HG03196 (cell line): ENCODE measurements at regions not wholly inside any gene's neighbourhood (a gene's known extent, or its start where the extent isn't known, plus 50 kb on each side); places are given as distances from the start of the nearest gene placed in this dataset.

ENCODE experiments used
- ATAC-seq: cut with Tn5 transposase; IDR thresholded peaks from one replicate; pipeline ENCODE4 v1.9.1; 2021; ENCODE audit not compliant: unreplicated experiment

DNA sequence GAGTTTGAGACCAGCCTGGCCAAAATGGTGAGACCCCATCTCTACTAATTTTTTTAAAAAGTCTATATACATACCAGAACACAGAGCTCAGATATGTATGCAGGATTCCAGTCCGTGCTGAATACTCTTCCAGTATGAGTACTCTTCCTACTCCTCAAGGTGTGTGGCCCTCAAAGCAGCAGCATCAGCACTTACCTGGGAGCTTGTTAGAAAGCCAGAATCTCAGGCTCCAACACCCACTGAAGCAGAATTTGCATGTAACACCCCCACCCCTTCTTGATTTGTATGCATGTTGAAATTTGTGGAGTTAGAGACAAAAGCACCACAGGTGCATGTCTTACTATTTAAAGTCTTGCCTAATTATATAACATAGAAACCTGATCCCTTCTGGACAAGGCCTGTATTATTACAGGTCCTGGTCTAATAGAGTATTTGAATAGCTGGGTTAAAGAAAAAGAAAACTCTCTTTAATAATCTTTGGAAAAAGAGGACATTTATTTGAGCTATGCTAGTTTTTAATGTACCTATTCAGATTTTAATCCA, 50.3 kb upstream of the NFE2L2 start:
- ATAC-seq, result no peak

DNA sequence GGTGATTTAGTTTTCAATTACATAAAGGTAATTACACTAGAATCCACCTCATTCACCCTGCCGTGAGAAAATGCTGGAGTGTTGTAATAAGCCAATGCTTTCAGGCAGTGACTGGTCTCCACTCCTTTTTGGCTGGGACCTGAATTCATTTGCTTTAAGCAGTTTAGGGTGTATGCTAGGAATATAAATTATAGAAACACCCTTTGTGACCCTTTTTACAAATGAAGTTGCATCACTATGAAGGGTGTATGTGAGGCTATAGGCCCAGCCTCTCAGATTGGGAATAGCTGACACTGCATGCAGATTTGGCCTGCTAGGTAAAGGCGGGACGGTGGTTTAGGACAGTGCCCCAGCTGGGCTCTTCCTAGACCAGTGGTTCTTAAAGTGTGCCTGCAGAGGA, 50.8 kb upstream of the NFE2L2 start:
- no peak for ATAC-seq

DNA sequence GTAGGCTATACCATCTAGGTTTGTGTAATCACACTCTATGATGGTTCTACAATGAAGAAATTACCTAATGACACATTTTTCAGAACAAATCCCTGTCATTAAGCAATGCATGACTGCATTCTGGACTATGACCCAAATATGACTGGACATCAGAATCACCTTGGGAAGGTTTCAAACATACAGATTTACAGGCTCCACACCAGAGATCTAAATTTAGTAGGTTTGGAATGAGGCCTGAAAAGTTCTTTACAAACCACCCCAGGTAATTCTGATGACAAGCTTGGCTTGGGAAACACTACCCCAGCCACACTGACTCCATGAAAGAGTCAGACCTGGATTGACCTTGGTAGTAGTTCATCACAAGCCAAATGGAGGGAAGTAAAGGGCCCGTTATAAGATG, 52.2 kb upstream of the NFE2L2 start:
- ATAC-seq, result no peak

DNA sequence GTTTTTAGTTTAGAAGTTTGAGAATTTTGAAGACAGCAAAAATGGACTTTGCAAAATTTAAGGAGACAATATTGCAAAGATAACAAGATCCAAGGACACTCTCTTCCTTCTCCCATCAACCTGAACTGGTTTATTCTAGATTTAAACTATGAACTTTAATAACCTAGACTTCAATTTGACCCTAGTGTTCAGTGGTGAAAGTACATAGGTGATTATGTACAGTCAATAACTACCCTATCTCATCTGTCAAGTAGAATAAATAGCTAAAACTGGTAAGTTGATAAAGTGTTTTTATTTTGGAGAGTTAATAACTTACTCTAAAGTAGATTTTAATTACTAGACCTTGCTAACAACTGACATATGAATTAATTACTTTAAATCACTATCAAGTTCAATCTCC, 52.9 kb upstream of the NFE2L2 start:
- no peak for ATAC-seq

DNA sequence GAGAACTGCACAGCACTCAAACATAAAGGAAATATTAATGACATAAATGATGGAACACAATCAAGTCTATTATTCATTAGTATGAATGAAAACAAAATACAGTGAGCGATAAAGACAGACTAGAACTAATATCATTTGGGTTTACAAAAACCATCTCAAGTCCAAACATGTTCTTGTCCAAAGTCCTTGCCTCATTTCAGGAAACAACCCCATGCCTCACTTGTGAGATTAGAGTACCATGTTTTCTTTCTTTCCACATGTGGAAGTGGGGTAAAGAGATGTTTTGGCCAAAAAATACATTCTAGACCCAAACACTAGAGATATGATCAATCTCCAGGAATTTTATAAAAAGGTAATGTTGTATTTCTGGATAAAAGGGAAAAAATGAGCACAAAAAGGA, 53.3 kb upstream of the NFE2L2 start:
- no peak for ATAC-seq

DNA sequence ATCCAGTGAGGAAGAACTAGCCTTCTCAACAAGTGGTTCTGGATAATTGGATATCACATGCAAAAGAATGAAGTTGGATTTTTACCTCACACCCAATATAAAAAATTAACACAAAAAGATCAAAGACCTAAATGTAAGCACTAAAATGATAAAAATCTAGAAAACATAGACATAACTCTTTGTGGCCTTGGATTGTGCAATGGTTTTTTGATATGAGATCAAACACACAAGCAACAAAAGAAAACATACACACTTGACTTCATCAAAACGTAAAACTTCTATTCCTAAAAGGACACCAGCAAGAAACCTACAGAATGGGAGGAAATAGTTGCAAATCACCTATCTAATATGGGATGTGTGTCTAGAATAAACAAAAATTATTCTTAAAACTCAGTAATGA, 54.1 kb upstream of the NFE2L2 start:
- ATAC-seq, result no peak

DNA sequence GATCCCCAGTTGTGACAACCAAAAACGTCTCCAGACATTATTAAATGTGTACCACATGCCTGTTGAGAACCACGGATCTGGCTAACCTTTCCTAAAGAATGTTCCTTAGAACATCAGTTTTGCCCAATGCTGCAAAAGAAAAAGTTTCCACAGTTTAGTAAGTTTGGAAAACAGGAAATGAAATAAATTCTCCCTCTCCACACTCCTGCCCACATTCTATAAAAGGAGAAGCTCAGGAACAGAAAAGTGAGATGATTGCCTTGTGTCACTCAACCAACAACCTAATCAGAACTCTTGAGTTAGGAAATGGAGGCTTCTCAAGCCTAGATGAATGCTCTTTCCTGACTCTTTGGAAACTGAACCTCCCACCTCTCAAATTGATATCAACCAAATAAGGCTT, 56.1 kb upstream of the NFE2L2 start:
- no peak for ATAC-seq

DNA sequence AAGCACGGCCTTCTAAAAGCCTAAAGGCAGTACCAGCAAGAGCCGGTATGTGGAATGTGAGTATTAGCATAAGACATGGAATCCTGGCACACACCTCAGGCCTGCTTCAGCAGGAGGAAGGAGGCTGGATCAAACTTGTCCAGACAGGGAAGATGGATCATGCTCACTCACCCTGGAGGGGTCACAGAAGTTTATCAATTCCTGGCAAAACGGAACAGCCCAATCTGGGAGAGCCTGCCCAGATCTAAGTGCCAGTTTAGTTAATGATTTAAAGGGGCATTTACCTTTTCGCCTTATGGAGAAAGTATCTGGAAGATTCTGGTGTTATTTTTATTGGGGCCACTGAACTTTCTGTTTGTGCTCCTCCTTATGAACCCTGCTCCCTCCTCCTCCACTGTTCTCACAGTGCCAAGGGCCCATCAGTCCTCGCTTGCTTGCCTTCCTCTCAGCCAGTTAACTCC, 58.3 kb upstream of the NFE2L2 start:
- ATAC-seq, result no peak

DNA sequence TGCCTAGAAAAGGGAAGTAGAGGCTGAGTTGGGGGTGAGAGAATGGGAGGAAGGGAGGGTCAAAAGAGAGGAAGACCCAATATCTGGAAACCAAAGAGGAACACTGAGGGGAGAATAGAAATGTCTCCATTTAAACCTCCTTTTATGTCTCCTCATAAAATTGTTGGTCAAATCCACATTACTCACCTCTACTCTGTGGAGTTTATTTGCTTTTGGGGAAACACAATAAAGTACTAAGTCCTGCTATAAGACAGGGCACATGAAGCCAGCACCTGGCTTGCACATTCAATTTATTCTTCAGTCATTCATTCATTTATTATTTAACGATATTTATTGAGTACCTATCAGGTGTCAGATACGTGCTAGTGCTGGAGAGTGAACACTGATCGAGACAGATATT, 60.3 kb upstream of the NFE2L2 start:
- ATAC-seq, result no peak

DNA sequence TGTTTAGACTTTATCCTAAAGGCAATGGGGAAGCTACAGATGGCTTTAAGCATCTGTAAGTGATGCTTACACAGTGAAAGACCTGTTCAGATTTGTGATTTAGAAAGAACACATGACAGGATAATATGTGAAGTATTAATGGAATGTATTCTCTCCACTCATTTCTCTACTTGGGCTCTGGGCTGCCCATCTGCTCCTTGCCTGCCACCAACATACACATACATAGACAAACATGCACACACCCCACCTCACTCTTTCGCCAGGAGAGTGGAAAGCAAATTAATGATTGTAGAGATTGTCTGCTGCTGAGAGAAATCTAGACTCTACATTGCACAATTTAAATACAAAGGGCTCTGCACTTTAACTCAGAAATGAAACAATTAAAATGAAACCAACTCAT, 61.0 kb upstream of the NFE2L2 start:
- peak; percentile 54 for ATAC-seq

DNA sequence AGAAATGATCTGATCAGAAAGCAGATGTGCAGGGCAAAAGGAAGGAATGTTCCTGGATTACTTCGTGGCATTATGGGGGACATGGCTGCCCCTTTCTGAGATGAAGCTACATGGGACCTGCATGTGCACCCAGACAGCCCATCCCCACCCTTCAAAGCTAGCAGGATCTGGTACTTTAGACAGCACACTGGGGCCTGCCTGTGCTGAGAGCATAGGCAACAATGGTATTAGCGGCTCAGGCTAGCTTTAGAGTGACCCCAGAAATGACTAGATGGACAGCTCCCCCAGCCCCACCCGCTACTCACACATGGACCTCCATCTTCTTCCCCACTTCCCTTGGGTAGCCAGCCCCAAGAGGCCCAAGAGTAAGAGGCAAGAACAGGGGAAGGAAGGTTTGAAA, 61.5 kb upstream of the NFE2L2 start:
- peak; percentile 26 for ATAC-seq

DNA sequence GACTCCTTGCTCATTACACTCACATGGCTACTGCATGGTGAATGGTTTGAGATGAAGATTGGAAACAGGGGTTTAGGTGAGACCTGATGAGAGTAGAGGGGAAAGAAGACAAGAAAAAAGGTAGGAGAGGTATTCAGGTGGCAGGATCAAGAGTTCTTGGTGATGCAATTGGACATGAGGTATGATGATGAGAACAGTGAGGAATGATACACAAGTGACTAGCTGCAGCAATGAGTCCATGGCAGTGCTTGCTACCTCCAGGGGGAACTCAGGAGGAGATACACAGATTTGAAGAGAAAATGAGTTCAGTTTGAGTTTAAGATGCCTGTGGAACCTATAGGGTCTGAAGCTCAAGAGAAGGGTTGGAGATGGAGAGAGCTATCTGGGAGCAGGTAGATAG, 62.1 kb upstream of the NFE2L2 start:
- ATAC-seq, result no peak

DNA sequence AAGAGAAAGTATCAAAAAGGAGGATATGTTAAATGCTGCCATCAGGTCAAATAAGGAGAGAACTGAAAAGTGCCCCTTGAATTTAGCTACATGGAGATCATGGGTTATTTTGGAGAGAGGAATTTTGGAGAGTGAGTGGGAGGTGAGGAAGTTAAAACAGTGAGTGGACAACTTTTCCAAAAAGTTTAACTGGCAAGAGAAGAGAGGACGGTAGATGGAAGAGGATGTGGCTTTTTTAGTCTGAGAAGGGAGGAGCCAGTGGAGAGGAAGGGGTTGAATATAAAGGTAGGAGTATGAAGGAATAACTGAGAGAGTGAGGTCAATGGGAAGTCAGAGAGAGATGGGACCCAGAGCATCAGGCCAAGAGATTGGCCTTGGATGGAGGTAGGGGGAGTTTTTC, 62.5 kb upstream of the NFE2L2 start:
- ATAC-seq, result no peak

DNA sequence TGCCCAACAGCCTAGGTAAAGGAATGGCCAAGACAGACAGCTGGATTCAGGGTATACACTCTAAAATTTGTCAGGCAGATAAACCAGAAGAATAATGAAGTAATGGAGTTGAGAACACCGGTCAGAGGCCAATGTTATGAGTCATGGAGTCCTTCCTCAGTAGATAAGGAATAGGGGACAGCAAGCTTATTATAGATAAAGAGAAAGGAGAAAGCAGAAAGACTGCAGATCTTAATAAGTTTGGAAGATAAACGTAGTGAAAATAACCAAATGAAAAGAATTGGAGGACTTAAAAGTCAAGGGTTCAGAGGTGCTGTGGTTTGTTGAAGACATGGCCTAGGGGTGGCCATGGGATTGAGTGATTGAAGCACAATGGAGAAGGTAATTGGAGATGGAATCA, 63.5 kb upstream of the NFE2L2 start:
- ATAC-seq, result no peak

DNA sequence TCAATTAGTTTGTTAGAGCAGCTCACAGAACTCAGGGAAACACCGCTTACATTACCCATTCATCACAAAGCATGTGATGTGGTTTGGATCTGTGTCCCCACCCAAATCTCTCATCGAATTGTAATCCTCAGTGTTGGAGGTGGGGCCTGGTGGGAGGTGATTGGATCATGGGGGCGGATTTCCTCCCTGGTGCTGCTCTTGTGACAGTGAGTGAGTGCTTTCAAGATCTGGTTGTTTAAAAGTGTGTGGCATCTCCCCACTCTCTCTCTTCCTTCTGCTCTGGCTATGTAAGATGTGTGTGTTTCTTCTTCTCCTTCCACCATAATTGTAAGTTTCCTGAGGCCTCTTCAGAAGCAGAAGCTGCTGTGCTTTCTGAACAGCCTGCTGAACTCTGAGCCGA, 63.5 kb upstream of the AGPS start:
- no peak for ATAC-seq

DNA sequence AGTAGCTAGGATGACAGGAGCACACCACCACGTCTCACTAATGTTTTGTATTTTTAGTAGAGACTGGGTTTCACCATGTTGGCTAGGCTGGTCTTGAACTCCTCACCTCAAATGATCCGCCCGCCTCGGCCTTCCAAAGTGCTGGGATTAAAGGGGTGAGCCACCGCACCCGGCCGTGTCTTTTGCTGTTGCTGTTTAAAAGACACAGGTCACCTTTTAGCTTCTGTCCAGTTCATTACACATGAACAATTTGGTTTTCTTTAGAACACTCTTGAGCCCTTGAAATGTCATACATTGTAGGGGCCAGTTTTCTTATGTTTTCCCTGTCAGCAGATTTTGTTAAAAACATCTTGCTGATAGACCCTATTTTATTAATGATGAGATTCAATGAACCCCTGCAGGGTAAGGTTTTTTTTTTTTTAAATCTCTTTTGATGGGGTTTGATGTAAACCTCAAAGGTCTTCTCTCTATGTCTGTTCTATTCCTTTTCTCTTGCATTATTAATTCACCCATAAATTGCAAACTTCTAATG, 61.0 kb upstream of the AGPS start:
- ATAC-seq, result no peak

DNA sequence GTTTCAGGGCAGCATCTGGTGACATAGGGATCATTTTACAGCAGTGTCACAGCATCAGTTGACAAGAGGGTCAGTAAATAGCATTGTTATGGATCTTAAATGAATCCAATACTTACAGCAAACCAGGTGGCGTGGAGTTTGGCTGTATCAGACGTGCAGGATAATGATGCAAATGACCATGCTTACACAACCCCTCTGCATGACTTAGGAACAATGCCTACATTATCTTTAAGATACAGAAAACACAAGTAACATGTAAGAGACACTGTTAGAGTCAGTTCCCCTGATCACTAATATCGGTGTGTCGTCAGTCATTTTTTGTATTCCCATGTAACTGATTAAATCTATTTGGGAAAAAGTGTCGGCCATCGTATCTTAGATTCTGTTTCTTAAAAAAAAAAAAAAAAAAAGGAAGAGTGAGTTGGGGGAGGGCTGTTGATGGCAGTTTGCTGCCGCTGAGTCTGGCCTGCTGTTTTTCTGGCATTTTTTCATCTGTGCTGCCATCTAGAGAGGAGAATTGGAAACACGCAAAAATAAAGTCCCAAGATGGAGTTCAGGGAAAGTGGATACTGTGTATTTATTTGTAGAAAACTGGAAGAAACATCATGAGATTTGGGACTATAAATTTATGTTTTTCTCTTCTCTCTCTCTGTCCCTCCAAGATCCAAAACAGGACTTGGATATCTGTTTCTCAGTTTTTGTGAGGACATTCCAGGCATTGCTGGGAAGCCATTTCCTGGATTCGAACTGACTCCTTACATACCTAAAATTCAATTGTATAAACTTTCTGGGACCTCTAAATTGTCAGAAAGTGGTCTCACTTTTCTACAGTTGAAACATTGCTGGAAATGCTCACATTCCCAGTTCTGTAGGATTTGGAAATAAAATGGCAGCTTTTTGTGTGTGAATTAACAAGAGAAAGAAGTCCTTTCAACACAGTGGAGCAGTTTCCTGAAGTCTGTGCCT, 60.3 kb upstream of the AGPS start:
- ATAC-seq, result peak; percentile 82

DNA sequence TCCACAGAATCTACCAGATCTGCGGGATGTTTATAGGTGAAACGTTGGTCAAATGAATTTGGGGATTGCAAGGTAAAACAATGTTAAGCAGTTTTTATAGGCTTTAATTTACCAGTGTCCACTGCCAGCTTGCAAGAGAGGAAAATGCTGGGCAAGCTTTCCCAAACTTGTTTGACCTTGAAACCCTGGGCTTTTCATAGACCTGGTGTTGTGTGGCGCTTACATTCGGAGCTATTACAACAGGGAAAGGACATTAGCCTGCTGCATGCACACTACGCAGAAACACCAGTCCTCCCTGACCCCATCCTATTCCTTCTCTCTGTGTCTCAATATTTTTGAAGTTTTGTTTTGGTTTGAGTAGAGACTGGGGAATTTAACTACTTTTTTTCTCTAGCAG, 59.6 kb upstream of the AGPS start:
- ATAC-seq, result no peak

DNA sequence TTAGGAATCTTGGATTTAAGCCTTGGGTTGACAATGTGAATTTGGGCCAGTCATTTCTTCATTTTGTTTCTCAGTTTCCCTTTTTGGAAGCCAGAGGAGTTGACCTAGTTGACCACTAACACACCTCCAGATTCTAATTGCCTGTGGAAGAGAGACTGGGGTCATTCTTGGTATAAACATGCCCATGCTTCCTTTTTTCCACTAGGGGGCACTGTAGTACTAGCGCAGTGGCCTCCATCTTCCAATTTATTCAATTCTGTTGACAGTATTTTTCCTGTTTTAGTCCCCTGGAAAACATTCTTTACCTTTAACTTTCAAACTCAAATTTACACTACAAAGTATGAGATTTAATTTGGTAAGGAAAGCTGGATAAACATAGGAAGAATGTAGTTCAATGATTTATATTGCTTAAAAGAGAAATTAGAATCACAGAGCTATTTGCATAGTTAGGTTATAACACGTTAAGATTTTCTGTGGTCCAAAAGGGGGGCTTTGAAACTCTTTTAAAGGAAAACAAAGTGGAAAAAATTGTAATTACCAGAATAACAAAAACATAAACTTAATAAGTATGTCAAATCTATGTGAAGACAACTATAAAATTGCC, 57.5 kb upstream of the AGPS start:
- ATAC-seq, result no peak

DNA sequence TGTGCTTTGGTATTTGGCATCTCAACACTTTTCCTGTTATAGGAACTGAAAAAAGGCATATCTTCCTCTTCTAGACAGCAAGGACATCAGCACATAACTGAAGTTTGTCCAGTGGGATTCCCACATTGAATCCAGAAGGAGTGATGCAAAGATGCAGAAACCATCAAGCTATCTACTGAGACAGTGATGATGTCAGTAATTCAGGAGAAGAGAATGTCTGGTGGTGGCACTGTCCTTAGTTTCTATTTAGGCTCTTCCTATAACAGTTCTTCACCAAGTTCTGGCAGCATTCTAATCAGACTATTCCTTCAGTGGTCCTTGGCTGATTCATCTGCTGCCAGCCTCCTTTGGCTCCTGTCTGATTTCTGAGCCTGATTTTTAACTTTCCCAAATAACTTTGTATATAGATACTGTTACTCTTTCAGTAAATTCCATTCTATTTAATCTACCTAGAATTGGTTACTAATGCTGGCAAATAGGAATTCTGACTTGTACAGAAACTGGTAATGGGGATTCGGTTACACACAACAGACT, 56.6 kb upstream of the AGPS start:
- no peak for ATAC-seq

DNA sequence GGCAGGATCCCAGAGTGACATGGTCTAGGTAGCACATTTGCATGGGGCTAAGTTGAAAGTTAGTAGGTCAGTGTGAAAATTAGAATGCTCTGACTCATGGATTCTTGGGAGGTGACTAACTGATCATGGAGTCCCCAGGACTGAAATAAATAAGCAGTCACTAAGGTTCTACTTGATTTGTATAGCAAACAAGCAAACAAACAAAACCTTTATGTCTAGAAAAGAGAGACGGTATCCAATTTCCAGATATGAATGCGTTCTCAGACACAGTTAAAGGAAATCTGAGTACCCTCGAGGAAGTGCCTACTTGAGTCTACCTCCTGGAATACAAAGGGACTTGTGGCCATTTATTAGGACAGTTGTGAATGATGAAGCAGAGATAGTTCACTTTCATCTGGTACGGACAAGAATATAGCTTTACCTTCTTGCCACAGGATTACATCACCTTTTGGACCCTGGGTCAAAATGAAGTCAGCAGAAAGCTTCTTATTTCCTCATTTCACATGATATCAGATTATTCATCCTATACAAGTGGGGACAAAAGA, 54.3 kb upstream of the AGPS start:
- ATAC-seq, result no peak
